M059J (cell line): ENCODE measurements at regions not wholly inside any gene's neighbourhood (a gene's known extent, or its start where the extent isn't known, plus 50 kb on each side); places are given as distances from the start of the nearest gene placed in this dataset.

Experiments used
- DNase-seq: peaks from one replicate; pipeline ENCODE4 v3.0.0-alpha.2; 2012; ENCODE audit warnings: low read depth

DNA sequence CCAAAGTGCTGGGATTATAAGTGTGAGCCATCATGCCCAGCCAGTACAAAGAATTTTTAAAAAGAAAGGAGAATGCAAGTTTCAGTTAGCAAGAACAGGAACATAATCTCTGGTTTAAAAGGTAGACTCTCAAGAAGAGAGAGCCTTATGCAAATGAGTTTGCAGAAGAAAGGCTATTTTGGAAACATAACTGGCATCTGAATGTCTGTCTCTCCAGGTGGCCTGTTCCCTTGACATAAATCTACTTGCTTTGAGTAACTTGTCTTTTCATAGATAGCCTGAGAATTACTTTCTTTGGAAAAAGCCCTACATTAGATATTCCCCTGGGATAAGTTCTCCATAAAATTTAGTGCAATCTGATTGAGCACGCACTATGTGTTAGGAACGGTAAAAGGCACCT is 109.6 kb downstream of the ICOS start:
- DNase-seq: no peak

- no peak for DNase-seq
These were observed 113.1 kb downstream of the ICOS start for GRCh38 chr2:204049635-204050034.

GRCh38 chr2:204050681-204051080 is 114.1 kb downstream of the ICOS start:
- DNase-seq: no peak

DNA sequence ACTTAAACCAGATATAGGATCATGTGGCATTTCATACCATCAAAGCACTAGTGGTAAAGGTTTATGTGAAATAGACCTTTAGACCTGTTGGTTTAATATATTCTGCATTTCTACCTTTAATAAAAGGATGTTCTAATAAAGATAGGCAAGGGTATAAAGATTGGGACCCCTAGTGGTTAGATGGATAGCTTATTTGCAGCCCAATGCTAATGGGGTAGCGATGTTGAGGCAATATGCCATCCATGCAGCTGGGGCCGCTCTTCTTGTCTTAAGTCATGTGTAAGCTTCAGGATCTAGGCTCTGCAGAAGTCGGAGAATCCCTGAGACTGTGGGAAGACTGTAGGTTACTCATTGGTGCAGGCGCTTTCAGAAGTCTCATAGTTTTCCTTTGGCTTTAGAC is 114.9 kb downstream of the ICOS start:
- DNase-seq: peak; percentile 5

GRCh38 chr2:204051984-204052556 is 115.5 kb downstream of the ICOS start:
- no peak for DNase-seq

- DNase-seq: no peak
These were observed 122.5 kb downstream of the ICOS start for GRCh38 chr2:204059016-204059415.

GRCh38 chr2:204060841-204061240 is 124.3 kb downstream of the ICOS start:
- DNase-seq: no peak

DNA sequence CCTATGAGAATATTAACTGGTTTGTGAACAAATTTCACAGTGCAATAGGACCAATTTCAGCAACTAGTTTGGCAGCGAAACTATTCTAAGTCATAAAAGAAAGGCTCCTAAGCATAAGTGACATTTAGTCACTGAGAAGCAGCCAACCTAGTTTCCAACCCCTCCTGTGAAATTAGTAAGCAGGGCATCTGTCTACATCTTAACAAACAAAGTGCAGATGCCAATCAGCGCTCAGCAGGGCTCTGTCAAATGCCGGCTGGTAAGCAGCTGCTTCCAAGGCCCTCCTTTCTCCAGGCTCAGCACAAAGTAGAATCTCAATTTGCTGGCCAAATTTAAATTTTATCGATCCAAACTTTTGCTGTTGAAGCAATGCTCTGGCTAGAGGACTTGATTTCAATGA is 124.7 kb downstream of the ICOS start:
- DNase-seq: no peak

- no peak for DNase-seq
These were observed 127.6 kb downstream of the ICOS start for GRCh38 chr2:204064119-204064518.

- no peak for DNase-seq
These were observed 129.0 kb downstream of the ICOS start for GRCh38 chr2:204065566-204065965.

GRCh38 chr2:204066051-204066450 is 129.5 kb downstream of the ICOS start:
- no peak for DNase-seq

DNA sequence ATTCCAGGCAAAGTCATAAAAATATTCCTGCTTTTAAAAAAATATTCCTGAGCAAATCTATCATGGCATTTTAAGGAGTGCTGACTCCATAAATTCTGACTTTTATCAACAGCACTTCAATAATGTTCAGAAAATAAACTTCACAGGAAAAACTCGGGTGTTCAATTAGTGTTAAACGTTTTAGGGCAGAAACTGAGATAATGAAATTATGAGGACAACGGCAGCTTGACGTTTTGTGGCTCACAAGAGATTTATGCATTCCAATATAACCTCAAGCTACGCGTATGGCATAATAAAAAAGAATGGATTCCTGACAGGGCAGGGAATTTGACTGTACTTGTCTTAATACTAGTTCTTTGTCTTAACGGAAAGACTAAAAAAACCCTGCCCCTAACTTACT is 133.2 kb downstream of the ICOS start:
- DNase-seq: no peak

- DNase-seq: peak; percentile 2
These were observed 136.1 kb downstream of the ICOS start for GRCh38 chr2:204072443-204073324.

DNA sequence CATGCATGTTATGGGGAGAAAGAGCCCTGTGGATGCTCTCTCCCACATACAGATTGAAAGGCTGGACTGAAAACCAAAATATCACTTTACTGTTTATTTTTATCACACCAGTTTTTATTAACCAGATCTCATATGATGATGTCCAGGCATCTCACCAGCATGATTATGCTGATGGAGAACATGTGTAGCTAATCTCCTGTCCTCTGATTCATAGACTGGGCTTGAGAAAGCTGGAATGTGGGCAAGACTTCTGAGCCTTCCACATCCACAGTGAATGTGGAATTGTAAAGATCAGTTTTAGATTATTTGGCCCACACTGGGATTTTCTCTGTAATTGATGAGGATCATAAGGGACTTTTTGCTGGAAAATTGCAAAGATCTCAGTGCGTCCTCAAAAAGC is 137.9 kb downstream of the ICOS start:
- DNase-seq: no peak

DNA sequence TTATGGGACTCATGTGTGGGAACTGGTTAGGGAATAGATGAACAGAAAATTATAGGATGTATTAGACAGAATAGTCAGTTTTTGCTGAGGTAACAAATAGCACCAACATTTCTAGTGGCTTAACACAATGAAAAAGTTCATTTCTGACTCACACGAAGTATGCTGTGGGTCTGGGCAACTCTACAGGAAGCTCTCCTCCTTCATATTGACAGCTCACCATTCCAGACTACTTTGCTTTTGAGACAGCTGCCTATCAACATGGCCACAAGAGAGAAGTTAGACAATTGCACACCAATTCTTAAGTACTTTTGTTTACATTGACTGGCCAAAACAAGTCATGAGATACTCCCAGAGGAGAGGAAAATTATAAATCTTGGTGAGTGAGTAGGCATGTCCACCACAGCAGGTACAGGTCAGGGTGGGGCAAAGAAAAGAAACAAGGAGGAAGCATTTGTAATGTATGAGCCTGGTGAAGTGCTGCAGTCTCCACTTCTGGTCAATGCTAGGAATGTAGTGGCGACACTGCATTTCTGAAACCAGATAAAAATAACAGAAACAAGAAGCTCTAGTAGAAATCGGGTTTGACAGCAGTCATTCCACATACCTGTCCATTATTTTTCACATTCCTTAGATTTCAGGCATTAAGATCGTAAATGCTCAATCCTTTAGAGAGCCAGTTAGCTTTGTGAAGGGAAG is 141.6 kb downstream of the ICOS start:
- DNase-seq: no peak

GRCh38 chr2:204081487-204082425 is 145.2 kb downstream of the ICOS start:
- DNase-seq: no peak

GRCh38 chr2:204086167-204086566 is 149.6 kb downstream of the ICOS start:
- no peak for DNase-seq

- no peak for DNase-seq
These were observed 152.5 kb downstream of the ICOS start for GRCh38 chr2:204089105-204089504.

DNA sequence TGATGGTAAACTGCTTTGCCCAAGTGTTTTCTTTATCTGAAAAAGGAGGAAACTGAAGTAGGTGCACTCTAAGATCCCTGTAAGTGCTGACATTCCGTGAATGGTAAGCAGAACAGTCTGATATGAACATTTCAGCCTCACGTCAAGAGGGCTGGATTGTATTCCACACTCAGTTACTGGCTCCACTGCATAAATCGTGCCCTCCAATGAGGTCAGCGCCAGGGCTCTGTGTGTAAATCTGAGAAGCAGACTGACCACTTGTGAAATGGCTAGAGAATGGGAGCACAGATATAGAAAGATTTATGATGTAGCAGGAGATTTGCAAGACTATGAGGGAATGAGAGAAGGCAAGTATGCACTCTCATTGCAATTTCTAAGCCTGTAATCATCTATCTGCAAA is 153.0 kb downstream of the ICOS start:
- no peak for DNase-seq

DNA sequence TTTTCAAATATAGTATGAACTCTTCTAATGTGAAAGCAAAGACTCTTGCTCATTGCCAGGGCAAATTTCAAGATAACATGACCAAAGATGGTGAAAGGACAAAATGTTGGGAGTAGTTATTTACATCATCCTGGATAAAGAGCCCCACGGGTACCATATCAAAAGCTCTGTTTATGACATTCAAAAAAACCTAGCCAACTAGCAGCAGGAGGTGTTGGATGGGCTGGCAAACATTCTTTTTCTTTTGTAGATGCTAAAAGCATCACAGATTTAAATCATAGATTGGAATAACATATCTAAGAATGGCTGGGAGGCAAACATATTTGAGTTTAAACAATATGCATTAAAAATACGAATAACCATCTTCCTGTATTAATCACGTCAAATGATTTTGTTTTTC is 153.5 kb downstream of the ICOS start:
- no peak for DNase-seq

- no peak for DNase-seq
These were observed 168.2 kb downstream of the ICOS start for GRCh38 chr2:204104811-204105210.

DNA sequence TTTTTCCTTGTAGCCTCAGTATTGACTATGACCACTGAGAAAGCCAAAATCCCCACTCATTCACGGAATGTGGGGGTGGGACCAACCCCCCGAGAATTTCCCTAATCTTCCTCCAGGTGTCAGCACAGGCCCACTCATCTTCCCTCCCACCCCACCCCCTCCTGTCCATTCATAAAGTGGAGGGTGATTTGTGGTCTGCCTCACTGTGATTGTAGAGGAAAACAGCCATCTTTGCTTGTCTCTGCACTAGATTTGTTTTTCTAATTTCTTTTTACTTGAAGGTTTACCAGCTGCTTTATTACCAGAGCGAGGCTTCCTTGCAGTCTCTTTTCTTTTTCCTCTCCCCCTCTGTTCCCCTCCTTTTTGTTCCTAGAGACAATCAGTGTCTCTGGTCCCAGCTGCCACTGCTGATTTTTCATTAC is 171.8 kb downstream of the ICOS start:
- peak; percentile 9 for DNase-seq
